GM18520 (cell line): ENCODE measurements at regions not wholly inside any gene's neighbourhood (a gene's known extent, or its start where the extent isn't known, plus 50 kb on each side); places are given as distances from the start of the nearest gene placed in this dataset.

Experiments
- ATAC-seq: cut with Tn5 transposase; IDR thresholded peaks from one replicate; pipeline ENCODE4 v1.9.1; 2021; ENCODE audit not compliant: unreplicated experiment

- no peak for ATAC-seq
Observed at GRCh38 chr1:218967254-218967653, 206.4 kb upstream of the LYPLAL1 start.

DNA sequence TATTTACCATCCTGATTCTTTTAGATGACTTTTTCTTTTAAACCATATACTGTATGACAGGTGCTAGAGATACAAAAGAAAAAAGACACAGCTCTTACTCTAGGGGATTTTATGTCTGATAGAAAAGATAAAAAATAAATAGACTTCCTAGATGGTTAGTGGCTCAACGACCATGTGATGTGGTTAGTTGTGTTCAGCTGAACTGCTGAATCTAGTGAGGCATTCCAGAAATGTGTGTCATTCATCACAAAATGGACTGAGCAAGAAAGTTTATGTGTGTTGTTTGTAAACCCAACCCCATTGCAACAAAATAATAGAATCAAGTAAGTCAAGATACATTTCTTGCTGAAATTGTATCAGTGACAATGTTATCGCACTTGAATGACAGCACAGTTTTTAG lies 205.8 kb upstream of the LYPLAL1 start:
- ATAC-seq: no peak

- ATAC-seq: no peak
Observed at GRCh38 chr1:218969006-218969405, 204.7 kb upstream of the LYPLAL1 start.

GRCh38 chr1:218970397-218970990 lies 203.2 kb upstream of the LYPLAL1 start:
- ATAC-seq: no peak

- no peak for ATAC-seq
Observed at GRCh38 chr1:218971156-218971555, 202.5 kb upstream of the LYPLAL1 start.

GRCh38 chr1:218980881-218981280 lies 192.8 kb upstream of the LYPLAL1 start:
- no peak for ATAC-seq

DNA sequence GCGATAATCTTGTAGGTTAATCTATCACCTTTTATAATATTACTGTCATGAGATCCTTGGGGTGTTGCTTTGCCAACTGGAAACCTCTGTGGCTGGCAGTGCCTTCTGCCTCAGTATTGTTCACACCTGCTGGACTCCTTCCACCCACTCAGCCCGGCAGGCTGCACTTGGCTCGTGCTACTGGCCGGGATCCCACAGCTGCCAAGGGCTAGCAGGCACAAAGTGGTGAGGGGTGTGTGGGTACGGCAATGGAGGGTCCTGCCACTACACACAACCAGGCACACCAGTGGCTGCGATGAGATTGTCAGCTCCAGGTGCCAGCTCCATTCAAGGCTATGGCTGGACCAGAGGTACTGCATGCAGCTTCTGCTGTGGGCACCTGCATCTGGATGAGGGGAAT lies 191.2 kb upstream of the LYPLAL1 start:
- ATAC-seq: no peak

DNA sequence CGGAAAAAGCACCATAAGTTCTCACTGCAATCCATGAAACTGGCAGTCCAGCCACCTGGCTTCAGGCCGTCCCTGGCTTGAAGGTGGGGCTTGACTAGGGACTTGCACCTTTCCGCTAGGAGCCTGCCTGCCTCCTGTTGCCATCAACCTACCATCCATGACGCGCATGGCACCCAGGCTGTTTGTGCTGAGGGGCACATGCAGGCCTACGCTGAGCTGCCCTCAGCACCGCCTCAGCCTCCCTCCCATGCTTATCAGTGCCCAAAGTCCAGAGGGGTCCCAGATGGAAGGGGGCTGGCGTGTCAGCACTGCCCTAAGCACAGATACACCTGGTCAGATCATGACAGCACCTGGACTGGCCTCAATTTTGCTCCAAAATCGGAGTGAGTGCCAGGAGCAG lies 190.2 kb upstream of the LYPLAL1 start:
- ATAC-seq: no peak

GRCh38 chr1:218983848-218984247 lies 189.8 kb upstream of the LYPLAL1 start:
- ATAC-seq: no peak

DNA sequence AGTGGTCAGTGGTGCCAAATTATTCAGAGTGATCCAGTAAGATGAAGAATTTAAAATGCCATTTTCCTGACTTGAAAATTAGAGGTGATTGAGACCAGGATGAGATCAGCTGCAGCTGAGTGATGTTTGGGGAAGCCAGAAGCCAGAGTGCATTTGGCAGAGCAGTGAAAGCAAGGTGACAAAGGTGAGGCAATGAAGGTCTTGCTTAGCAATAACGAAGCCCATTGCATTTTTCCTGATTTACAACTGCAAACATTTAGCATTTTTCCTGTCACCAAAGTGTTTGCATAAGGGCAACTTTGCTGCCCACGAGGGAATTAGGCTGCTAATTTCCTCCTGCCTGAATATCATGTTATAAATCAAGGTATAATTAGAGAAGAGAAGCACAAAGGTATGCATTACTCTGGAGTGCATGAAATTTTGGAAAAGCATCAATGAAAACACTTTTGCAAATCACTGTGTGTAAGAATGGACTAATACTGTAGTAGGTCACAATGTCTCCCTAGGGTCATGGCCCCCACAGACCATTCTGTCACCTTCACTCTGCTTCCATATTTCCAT lies 188.2 kb upstream of the LYPLAL1 start:
- no peak for ATAC-seq

DNA sequence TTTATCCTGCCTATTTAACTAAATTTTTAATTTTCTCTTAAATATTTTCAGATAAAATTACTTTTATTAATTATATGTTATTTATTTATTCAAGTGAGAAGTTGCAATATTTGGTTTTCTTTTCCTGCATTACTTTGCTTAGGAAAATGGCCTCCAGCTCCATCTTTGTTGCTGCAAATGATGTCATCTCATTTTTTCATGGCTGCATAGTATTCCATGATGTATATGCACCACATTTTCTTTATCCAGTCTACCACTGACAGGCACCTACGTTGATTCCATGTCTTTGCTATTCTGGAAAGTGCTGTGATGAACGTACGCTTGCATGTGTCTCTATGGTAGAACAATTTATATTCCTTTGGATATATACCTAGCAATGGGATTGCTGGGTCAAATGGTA lies 186.9 kb upstream of the LYPLAL1 start:
- no peak for ATAC-seq

DNA sequence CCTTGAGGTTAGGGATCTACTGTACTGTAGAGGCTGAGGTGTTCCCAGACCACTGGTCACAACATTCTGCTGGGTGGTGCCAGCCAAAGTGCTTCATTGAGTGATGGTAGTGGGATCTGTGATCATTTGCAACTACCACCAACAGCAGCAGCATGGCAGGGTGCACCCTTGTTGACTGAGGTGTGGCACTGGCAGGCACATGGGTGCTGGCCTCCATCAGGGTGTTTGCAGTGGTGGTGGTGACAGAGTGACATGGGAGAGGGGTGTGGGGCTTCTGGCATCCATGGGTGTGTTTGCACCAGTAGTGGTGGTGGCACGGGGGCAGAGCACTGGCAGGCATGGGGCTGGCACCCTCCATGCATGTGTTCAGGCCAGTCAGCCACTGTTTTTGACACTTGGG lies 183.7 kb upstream of the LYPLAL1 start:
- ATAC-seq: no peak

DNA sequence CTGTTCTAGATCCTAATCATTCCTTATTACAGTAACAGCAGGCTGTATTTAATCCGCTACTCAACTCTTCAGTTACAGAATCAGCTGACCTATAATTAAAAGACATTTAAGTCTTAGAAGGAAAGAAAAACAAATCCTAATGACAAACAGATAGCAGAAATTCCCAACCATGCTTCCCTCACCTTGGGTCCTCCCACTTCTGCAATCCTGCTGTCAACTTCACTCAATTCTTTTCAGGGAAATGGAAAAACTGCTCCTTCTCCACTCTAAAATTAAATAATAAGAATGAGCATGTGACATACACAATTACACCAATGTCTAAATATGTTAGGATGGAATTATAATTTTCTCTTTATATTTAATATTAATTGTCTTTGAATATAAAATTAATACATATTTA lies 182.6 kb upstream of the LYPLAL1 start:
- no peak for ATAC-seq

DNA sequence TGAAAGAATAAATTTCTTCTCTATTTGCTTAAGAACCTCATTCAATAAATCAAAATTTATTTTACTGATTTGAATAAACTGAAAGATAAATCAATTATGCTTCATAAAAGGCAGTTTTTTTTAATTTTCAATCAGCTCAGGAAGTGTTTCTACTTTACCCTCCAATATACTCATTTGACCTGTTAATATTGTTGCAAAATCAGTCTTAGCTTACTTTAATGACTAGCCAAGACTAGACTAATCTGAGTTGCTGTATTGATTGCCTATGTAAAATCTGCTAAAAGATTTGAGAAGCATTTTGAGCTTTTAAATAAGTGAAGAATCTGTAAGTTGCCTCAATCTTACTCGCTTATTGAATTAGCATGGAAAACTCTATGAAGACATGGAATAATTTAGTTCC lies 179.1 kb upstream of the LYPLAL1 start:
- no peak for ATAC-seq

DNA sequence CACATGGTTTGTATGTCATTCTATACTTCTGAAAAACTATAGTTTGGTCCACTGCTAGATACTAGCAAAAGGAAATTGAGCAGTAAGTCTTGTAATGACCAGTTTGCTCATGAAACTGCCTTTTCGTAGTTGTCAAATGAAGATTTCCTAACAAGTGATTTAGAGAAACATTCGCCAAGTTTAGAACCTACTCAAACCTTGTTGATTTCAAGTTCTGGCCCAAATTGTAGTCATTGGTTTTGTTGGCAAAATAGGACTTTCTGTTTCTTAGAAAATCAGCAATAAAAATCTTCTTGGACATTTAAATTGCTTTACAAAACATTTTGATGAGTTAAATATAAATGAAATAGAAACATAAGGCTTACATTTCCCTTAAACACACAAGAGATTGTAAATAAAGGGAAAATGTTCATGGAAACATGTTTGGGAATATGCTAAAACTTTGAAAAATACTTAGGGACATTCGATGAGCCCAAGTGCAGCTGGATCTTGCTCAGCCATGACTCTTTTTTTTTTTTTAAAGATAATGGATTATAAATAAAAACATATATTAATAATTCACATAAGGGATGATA lies 178.5 kb upstream of the LYPLAL1 start:
- no peak for ATAC-seq

GRCh38 chr1:218996362-218996761 lies 177.3 kb upstream of the LYPLAL1 start:
- no peak for ATAC-seq

DNA sequence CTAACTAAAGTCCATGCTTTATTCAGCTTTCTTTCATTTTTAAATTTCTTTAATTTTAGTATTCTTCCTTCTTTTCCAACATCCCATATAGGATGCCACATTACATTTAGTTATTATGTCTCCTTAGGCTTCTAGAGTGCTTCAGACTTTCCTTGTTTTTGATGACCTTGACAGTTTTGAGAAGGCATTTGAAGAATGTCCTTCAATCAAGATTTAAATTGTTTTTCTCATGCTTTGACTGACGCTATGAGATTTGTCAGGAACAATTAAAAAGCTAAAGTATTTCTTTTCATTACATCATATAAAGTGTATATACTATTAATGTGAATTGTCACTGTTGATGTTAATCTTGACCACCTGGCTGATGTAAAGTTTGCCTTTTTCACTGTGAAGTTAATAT lies 173.7 kb upstream of the LYPLAL1 start:
- no peak for ATAC-seq

DNA sequence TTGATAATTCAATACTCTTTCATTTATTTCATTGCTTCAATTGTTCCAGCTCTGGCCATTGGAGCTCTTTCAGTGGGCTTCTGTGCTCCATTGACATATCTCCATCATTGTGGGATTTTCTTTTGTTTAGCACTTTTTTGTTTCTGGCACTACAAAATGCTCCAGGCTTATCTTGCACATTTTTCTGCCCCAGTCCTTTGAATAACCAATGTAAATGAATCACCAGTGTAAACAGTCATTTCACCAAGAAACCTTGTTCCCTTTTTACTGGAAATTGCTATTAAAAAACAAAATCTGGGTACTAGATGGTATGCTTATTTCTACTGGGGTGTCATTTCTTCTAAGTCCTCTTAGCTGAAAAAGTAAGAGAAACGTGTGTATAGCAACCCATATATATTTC lies 173.0 kb upstream of the LYPLAL1 start:
- no peak for ATAC-seq

DNA sequence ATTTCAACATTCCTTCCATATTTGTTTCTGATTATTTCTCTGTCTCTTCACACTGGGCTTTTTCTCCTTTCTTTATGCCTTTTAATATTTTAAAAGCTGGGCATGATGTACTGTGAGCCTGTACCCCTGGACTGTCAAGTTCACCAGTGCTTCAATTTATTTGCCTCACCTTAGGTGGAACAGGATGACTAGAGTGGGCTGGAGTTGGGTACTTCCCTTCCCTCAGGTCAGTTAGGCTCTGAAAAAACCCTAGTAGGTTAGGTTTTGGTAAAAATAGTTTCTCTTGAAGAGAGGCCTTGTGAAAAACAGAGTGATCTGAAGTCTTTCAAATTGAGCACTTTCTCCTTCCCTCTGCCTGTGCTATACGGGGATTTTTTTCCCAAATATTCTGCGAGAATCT lies 163.0 kb upstream of the LYPLAL1 start:
- ATAC-seq: no peak

DNA sequence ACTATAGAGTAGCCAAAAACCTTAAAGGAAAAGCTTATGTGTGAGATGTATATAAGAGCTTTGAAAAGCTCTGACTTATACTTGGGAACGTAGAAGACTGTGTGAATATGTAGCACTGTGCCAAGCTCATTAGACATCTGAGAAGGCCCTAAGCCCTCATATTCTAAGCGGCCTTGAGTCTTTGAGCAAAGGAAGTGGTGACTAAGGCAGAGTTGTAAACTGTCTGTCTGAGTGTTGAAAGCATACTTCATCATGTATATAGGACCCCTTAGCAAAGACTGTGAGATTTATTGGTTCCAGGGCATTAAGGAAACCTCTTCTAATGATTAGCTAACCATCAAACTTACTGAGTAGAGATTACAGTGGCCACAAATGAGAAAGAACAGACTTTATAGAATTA lies 153.3 kb upstream of the LYPLAL1 start:
- ATAC-seq: no peak

DNA sequence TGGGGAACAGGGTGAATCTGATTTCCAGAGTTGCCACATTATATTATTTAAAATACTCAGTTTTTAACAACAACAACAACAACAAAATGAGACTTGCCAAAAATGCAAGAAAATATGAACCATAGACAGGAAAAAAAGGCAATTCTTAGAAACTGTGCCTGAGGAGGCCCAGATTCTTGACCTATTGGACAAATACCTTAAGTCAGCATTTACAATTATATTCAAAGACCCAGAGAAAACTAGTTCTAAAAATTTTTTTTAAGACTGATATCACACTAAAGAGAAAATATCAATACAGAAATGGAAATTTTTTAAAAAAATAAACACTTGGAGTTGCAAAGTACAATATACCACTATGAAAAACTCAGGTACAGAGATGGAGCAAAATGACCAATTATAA lies 152.8 kb upstream of the LYPLAL1 start:
- no peak for ATAC-seq

- no peak for ATAC-seq
Observed at GRCh38 chr1:219027146-219027673, 146.5 kb upstream of the LYPLAL1 start.

DNA sequence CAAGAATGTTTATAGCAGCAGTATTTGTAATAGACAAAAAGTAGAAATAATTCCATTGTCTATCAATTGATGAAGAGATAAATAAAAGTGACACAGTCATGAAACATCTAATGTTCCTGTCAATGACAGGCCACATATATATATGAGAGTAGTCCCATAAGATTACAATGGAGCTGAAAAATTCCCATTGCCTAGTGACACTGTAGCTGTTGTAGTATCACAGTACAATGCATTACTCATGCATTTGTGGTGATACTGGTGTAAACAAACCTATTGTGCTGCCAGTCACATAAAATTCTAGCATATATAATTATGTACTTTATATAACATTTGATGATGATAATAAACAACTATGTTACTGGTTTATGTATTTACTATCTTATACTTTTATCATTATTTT lies 141.9 kb upstream of the LYPLAL1 start:
- no peak for ATAC-seq
